Natural killer cell (primary cell): ENCODE measurements at regions not wholly inside any gene's neighbourhood (a gene's known extent, or its start where the extent isn't known, plus 50 kb on each side); places are given as distances from the start of the nearest gene placed in this dataset.

ENCODE experiments used
- ATAC-seq, 3 donors: fragments of 150-1000 bp in 2 of 3; fragments of 200-7000 bp in 1 of 3; cut with Tn5 transposase; 1 replicate in 1 of 3; 2 replicates in 2 of 3; pipeline ENCODE4 v1.10.0; 2021; ENCODE audit warnings: mild to moderate bottlenecking in 2 of 3, moderate library complexity in 2 of 3
- DNase-seq, 2 donors: peaks; one replicate each; pipeline versions ENCODE4 v3.0.0 to v3.0.0-alpha.2; 2013 to 2021; ENCODE audit warnings: mixed read lengths in 1 of 2
- H3K27ac ChIP-seq: one replicate; pipeline ENCODE4 v1.5.1; 2013; ENCODE audit warnings: mild to moderate bottlenecking, low read length
- H3K27me3 ChIP-seq: one replicate; pipeline ENCODE4 v1.6.1; 2013; ENCODE audit warnings: low read length; ENCODE audit not compliant: control insufficient read depth, insufficient read depth
- H3K36me3 ChIP-seq: one replicate; pipeline ENCODE4 v1.6.1; 2013; ENCODE audit warnings: low read length; ENCODE audit not compliant: control insufficient read depth, insufficient read depth
- H3K4me1 ChIP-seq: one replicate; pipeline ENCODE4 v1.6.1; 2013; ENCODE audit warnings: low read length; ENCODE audit not compliant: control insufficient read depth, insufficient read depth
- H3K4me3 ChIP-seq: one replicate; pipeline ENCODE4 v1.5.1; 2013; ENCODE audit warnings: low read length
- H3K9me3 ChIP-seq: one replicate; pipeline ENCODE4 v1.6.1; 2013; ENCODE audit warnings: low read length; ENCODE audit not compliant: control insufficient read depth, insufficient read depth
- H3K27ac Mint-ChIP-seq, 2 donors: one replicate each; pipeline ENCODE4 v1.8.0; 2022; ENCODE audit warnings: mild to moderate bottlenecking in 2 of 2, mixed read lengths in 2 of 2, moderate library complexity in 1 of 2
- H3K27me3 Mint-ChIP-seq, 2 donors: one replicate each; pipeline ENCODE4 v1.8.0; 2022; ENCODE audit warnings: low read depth in 2 of 2, mixed read lengths in 2 of 2
- H3K36me3 Mint-ChIP-seq: one replicate; pipeline ENCODE4 v1.8.0; 2022; ENCODE audit warnings: mixed read lengths
- H3K4me1 Mint-ChIP-seq, 2 donors: one replicate each; pipeline ENCODE4 v1.8.0; 2022; ENCODE audit warnings: mixed read lengths in 2 of 2
- H3K4me3 Mint-ChIP-seq: one replicate; pipeline ENCODE4 v1.8.0; 2022; ENCODE audit warnings: mild to moderate bottlenecking, moderate library complexity, mixed read lengths
- H3K9me3 Mint-ChIP-seq, 2 donors: one replicate each; pipeline ENCODE4 v1.8.0; 2022; ENCODE audit warnings: mixed read lengths in 2 of 2
- WGBS: methylation state at CpG from one replicate; pipeline ENCODE4 v1.1.7; 2013; ENCODE audit warnings: missing lambda C conversion rate; ENCODE audit not compliant: insufficient coverage; 5-methylcytosine and 5-hydroxymethylcytosine counted together
- intact Hi-C: fragments of 100-400 bp; cut with micrococcal nuclease; formaldehyde crosslinking; loops from one replicate; pipeline ENCODE4 v1.14.2; 2022
- TF ChIP-seq, protein P1 (sequence below): fragments of 200-600 bp; IDR thresholded peaks from one replicate; pipeline ENCODE4 v1.8.0; 2022; ENCODE audit warnings: antibody characterized with exemption

DNA sequence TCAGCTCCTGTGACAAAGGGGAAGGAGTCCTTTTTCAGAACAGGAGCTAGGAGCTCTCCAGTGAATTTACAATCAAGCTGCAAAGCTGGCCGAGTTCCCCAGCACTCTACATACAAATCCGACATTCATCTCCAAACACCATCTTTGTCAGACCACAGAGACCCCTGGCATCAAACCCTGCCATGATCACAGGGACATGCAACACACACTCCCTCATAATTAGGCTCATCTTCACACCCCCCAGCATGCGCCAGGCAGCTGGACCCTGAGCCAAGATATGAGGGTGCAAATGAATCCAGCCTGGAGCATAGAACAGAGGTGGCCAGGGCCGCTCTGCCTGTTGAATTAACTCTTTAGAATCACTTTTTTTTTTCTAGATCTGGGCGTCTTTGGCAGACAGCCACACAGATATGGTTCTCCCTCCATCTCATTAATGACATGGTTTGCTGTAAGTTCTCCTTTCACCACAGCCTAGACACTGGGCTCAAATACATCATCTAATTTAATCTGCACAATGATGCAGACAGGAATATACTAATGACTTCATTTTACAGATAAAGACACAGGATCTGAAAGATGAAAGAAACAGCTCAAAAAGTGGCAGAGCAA, 366.3 kb downstream of the NPIPA8 start:
- Histone ChIP-seq H3K9me3 (no peaks in the 10 kb centered on the region), H3K4me1 (no peaks in the 10 kb centered on the region), H3K27me3 (no peaks in the 10 kb centered on the region), H3K27ac (no peak overlapping the region), H3K4me3 (no peak overlapping the region), H3K36me3 (no peaks in the 10 kb centered on the region)
- TF ChIP-seq, protein P1, sequence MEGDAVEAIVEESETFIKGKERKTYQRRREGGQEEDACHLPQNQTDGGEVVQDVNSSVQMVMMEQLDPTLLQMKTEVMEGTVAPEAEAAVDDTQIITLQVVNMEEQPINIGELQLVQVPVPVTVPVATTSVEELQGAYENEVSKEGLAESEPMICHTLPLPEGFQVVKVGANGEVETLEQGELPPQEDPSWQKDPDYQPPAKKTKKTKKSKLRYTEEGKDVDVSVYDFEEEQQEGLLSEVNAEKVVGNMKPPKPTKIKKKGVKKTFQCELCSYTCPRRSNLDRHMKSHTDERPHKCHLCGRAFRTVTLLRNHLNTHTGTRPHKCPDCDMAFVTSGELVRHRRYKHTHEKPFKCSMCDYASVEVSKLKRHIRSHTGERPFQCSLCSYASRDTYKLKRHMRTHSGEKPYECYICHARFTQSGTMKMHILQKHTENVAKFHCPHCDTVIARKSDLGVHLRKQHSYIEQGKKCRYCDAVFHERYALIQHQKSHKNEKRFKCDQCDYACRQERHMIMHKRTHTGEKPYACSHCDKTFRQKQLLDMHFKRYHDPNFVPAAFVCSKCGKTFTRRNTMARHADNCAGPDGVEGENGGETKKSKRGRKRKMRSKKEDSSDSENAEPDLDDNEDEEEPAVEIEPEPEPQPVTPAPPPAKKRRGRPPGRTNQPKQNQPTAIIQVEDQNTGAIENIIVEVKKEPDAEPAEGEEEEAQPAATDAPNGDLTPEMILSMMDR, result no peak
- no peak for DNase-seq
- Mint-ChIP-seq H3K4me1 (no peaks in the 10 kb centered on the region), H3K4me3 (no peak overlapping the region), H3K27me3 (peaks cover 0 to 8% of the 10 kb centered on the region in 2 donors), H3K27ac (no peak overlapping the region), H3K9me3 (peaks cover 0 to 2% of the 10 kb centered on the region in 2 donors), H3K36me3 (no peaks in the 10 kb centered on the region)
- ATAC-seq, result no peak
- intact Hi-C loops, result no loop called here
- 80% methylated on average over 5 of the region's 5 CpGs for WGBS

DNA sequence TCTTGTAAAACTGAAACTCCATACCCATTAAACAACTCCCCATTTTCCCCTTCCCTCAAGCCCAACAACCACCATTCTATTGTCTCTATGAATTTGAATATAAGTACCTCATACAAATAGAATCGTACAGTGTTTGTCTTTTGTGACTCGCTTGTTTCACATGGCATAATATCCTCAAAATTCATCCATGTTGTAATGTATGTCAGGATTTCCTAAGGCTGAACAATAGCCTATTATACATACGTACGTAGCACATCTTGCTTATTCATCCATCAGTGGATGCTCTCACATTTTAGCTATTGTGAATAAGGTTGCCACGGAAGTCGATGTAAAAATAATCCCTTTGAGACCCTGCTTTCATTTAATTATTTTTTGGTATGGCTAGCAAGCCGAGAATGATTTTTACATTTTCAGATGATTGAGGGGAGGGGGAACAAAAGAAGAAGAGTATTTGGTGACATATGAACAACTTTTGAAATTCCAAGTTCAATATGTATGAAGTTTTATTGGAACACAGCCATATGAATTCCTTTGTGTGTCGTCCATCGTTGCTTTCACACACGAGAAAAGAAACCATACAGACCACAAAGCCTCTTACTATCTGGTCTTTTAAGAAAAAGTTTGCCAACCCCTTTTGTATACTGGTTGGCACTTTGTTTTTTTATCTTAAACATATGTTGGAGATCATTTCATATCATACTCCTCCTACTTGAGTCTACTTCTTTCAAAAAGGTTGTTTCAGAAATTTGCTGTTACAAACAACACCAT, 371.2 kb downstream of the NPIPA8 start:
- H3K4me1 Mint-ChIP-seq, result no peaks in the 10 kb centered on the region
- TF ChIP-seq, protein P1, result no peak
- ATAC-seq, result no peak

DNA sequence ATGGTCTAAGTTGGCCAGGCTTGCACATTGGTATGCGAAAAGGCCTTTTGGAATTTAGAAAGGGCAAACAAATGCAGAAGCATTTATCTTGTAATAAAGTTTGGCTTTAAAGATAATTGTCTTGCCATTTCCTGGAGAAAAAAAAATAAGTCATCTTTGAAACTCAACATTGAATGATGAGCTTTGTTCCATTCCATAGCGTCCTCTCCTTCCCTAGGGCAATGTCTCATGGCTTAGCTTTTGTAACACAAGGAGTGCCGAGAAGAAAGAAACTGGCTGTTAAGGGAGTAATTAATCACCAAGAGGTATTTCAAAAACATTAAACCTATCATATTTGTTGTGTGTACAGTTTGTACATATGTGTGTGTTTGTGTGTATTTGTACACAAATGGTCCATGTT, 372.3 kb downstream of the NPIPA8 start:
- TF ChIP-seq, protein P1, result no peak
- H3K4me3 ChIP-seq, result no peak overlapping the region
- no peaks in the 10 kb centered on the region for H3K27me3 ChIP-seq
- ATAC-seq (no peak), DNase-seq (no peak)
- Mint-ChIP-seq H3K36me3 (no peaks in the 10 kb centered on the region), H3K4me3 (no peak overlapping the region), H3K9me3 (peaks cover 4 to 5% of the 10 kb centered on the region in 2 donors), H3K27ac (no peak overlapping the region), H3K27me3 (peaks cover 0 to 5% of the 10 kb centered on the region in 2 donors), H3K4me1 (no peaks in the 10 kb centered on the region)
- no peaks in the 10 kb centered on the region for H3K9me3 ChIP-seq
- intact Hi-C loops, result no loop called here
- H3K4me1 ChIP-seq, result no peaks in the 10 kb centered on the region
- WGBS, result 100% methylated on average over 2 of the region's 3 CpGs
- no peak overlapping the region for H3K27ac ChIP-seq
- no peaks in the 10 kb centered on the region for H3K36me3 ChIP-seq

More for the DNA sequence above, 371.2 kb downstream of the NPIPA8 start:
- no peaks in the 10 kb centered on the region for H3K36me3 ChIP-seq
- no peak overlapping the region for H3K4me3 ChIP-seq
- Mint-ChIP-seq H3K36me3 (no peaks in the 10 kb centered on the region), H3K27me3 (peaks cover 0 to 5% of the 10 kb centered on the region in 2 donors), H3K4me3 (no peak overlapping the region), H3K27ac (no peak overlapping the region), H3K9me3 (peaks cover 4 to 5% of the 10 kb centered on the region in 2 donors)
- H3K4me1 ChIP-seq, result no peaks in the 10 kb centered on the region
- intact Hi-C loops, result no loop called here
- no peaks in the 10 kb centered on the region for H3K27me3 ChIP-seq
- no peak overlapping the region for H3K27ac ChIP-seq
- DNase-seq, result no peak
- WGBS, result 82% methylated on average over 7 of the region's 10 CpGs
- H3K9me3 ChIP-seq, result no peaks in the 10 kb centered on the region
